HepG2 (cell line): ENCODE measurements at regions not wholly inside any gene's neighbourhood (a gene's known extent, or its start where the extent isn't known, plus 50 kb on each side); places are given as distances from the start of the nearest gene placed in this dataset.

Experiments
- ATAC-seq: fragments of 200-7000 bp; cut with Tn5 transposase; 3 replicates; pipeline ENCODE4 v1.9.1; 2020; ENCODE audit warnings: mild to moderate bottlenecking, moderate library complexity
- BruUV-seq: library from RNA; stranded (reverse); fragments of 400-500 nt; replicated peaks from 2 replicates; lab custom pipeline; 2021; lab: Mats Ljungman, UMichigan
- CTCF ChIA-PET: fragments of 300-600 bp; formaldehyde crosslinking; extraction: SDS; loops from one replicate; lab custom pipeline; 2021; ENCODE audit warnings: low total read pairs, inconsistent platforms, low intra/inter-chr PET ratio; lab: Yijun Ruan, JAX
- POLR2A ChIA-PET: fragments of 350-600 bp; sonication (Branson Sonifier 250); formaldehyde crosslinking; loops from one replicate; lab custom pipeline; 2020; ENCODE audit warnings: antibody characterized with exemption, inconsistent platforms; lab: Yijun Ruan, JAX
- DNase-seq: peaks from one replicate; pipeline ENCODE4 v3.0.0-alpha.2; 2015; ENCODE audit warnings: low spot score
- FAIRE-seq: peaks from 3 replicates; lab custom pipeline; 2011; peaks lifted over from hg19 to GRCh38; lab: Jason Lieb, UNC
- H2AFZ ChIP-seq: one replicate; pipeline ENCODE4 v1.6.1; 2011; ENCODE audit warnings: low read length, inconsistent platforms
- H3K27ac ChIP-seq: fragments of 300-600 bp; 3 replicates; pipeline ENCODE4 v1.8.0; 2011; ENCODE audit warnings: mixed run types, mild to moderate bottlenecking, mixed read lengths, low read length, inconsistent platforms; ENCODE audit not compliant: insufficient read depth; ENCODE audit errors: extremely low read length
- H3K27me3 ChIP-seq, 2 experiments: fragments of 200-600 bp in 1 of 2; 2 replicates in 1 of 2; 3 replicates in 1 of 2; pipeline versions ENCODE4 v1.6.0 to v1.8.0; 2011; ENCODE audit warnings: low read length in 2 of 2, mild to moderate bottlenecking in 2 of 2, moderate library complexity in 2 of 2, inconsistent platforms in 1 of 2; ENCODE audit not compliant: insufficient read depth in 2 of 2, control insufficient read depth in 1 of 2
- H3K36me3 ChIP-seq, 2 experiments: fragments of 200-600 bp in 1 of 2; replicated peaks in 1 of 2; 2 replicates in 1 of 2; 3 replicates in 1 of 2; pipeline versions ENCODE4 v1.5.1 to v1.8.0; 2011; ENCODE audit warnings: low read length in 2 of 2, inconsistent platforms in 1 of 2; ENCODE audit not compliant: insufficient read depth in 2 of 2, control insufficient read depth in 1 of 2
- H3K4me1 ChIP-seq: 2 replicates; pipeline ENCODE4 v1.5.1; 2012; ENCODE audit warnings: low read length, inconsistent platforms; ENCODE audit not compliant: insufficient read depth
- H3K4me2 ChIP-seq: 2 replicates; pipeline ENCODE4 v1.6.0; 2011; ENCODE audit warnings: low read depth, low read length, inconsistent platforms
- H3K4me3 ChIP-seq, 3 experiments: fragments of 200-600 bp in 1 of 3; sonication (generic), shearing (Covaris generic) in 1 of 3; replicated peaks in 1 of 3; 2 replicates each; pipeline ENCODE4 v1.5.1; 2011 to 2016; ENCODE audit warnings: low read length in 3 of 3, inconsistent platforms in 2 of 3, low read depth in 2 of 3, mild to moderate bottlenecking in 2 of 3, control low read depth in 1 of 3, mixed read lengths in 1 of 3; ENCODE audit not compliant: insufficient read depth in 1 of 3
- H3K79me2 ChIP-seq: one replicate; pipeline ENCODE4 v1.6.1; 2011; ENCODE audit warnings: low read length, inconsistent platforms; ENCODE audit not compliant: insufficient read depth
- H3K9ac ChIP-seq: 2 replicates; pipeline ENCODE4 v1.6.0; 2011; ENCODE audit warnings: mild to moderate bottlenecking, low read depth, low read length, inconsistent platforms; ENCODE audit not compliant: insufficient read depth
- H3K9me3 ChIP-seq: 2 replicates; pipeline ENCODE4 v1.5.1; 2012; ENCODE audit warnings: mild to moderate bottlenecking, low read length
- H4K20me1 ChIP-seq: 2 replicates; pipeline ENCODE4 v1.6.0; 2011; ENCODE audit warnings: inconsistent platforms, mild to moderate bottlenecking, low read length, moderate library complexity; ENCODE audit not compliant: insufficient read depth
- FOXP1 ChIP-seq, 2 experiments: fragments of 450-650 bp in 1 of 2; IDR thresholded peaks; 2 replicates each; pipeline ENCODE4 v1.6.1; 2017 to 2018; ENCODE audit warnings: antibody characterized with exemption in 1 of 2
- MAFF ChIP-seq: IDR thresholded peaks from 2 replicates; pipeline ENCODE4 v1.6.1; 2011; ENCODE audit warnings: low read depth, low read length, improper control_type of control experiment
- MAFK ChIP-seq, 2 experiments: IDR thresholded peaks in 1 of 2; conservative IDR thresholded peaks in 1 of 2; 2 replicates each; pipeline ENCODE4 v1.6.1; 2011; ENCODE audit warnings: improper control_type of control experiment in 2 of 2, low read length in 2 of 2
- MED1 ChIP-seq: sonication (generic); formaldehyde crosslinking; IDR thresholded peaks from 2 replicates; pipeline ENCODE4 v1.4.0; 2020; ENCODE audit warnings: missing genetic modification reagents
- MXI1 ChIP-seq: IDR thresholded peaks from 3 replicates; pipeline ENCODE4 v1.6.1; 2012; ENCODE audit warnings: low read depth, low read length, inconsistent platforms, borderline replicate concordance
- NBN ChIP-seq: fragments of 450-650 bp; conservative IDR thresholded peaks from 2 replicates; pipeline ENCODE4 v1.6.1; 2017
- ZNF788 ChIP-seq: sonication (generic); formaldehyde crosslinking; IDR thresholded peaks from 2 replicates; pipeline ENCODE4 v1.5.0; 2020; ENCODE audit warnings: mild to moderate bottlenecking, missing genetic modification reagents, borderline replicate concordance
- WGBS: methylation state at CpG from one replicate; pipeline ENCODE4 v1.1.6; 2017; ENCODE audit warnings: low lambda C conversion rate; 5-methylcytosine and 5-hydroxymethylcytosine counted together
- in situ Hi-C: cut with HindIII; loops from 2 replicates; pipeline ENCODE4 v1.10.0; 2017; ENCODE audit warnings: low pct_unique_long_range_greater_than_20kb; ENCODE audit not compliant: extremely low pct_ligation_motif_present
- intact Hi-C: fragments of 100-400 bp; cut with micrococcal nuclease; formaldehyde crosslinking; loops from one replicate; pipeline ENCODE4 v1.10.0; 2022; ENCODE audit not compliant: unreplicated experiment
- TF ChIP-seq, protein P1 (sequence below): sonication (generic); formaldehyde crosslinking; IDR thresholded peaks from 2 replicates; pipeline ENCODE4 v1.4.0; 2020; ENCODE audit warnings: missing genetic modification reagents, mild to moderate bottlenecking, borderline replicate concordance
- TF ChIP-seq, protein P2 (sequence below): sonication (generic); formaldehyde crosslinking; IDR thresholded peaks from 2 replicates; pipeline ENCODE4 v1.5.0; 2020; ENCODE audit warnings: missing genetic modification reagents
- TF ChIP-seq, protein P3 (sequence below): sonication (generic); formaldehyde crosslinking; IDR thresholded peaks from 2 replicates; pipeline ENCODE4 v1.5.1; 2020; ENCODE audit warnings: missing genetic modification reagents, mild to moderate bottlenecking, borderline replicate concordance
- TF ChIP-seq, protein P4 (sequence below): sonication (generic); formaldehyde crosslinking; IDR thresholded peaks from 2 replicates; pipeline ENCODE4 v1.5.1; 2020; ENCODE audit warnings: mild to moderate bottlenecking, missing genetic modification reagents, borderline replicate concordance

- FAIRE-seq = no peak
- ChIA-PET POLR2A (no interaction called here), CTCF (no interaction called here)
- no peak for ATAC-seq
- TF ChIP-seq, protein P1, sequence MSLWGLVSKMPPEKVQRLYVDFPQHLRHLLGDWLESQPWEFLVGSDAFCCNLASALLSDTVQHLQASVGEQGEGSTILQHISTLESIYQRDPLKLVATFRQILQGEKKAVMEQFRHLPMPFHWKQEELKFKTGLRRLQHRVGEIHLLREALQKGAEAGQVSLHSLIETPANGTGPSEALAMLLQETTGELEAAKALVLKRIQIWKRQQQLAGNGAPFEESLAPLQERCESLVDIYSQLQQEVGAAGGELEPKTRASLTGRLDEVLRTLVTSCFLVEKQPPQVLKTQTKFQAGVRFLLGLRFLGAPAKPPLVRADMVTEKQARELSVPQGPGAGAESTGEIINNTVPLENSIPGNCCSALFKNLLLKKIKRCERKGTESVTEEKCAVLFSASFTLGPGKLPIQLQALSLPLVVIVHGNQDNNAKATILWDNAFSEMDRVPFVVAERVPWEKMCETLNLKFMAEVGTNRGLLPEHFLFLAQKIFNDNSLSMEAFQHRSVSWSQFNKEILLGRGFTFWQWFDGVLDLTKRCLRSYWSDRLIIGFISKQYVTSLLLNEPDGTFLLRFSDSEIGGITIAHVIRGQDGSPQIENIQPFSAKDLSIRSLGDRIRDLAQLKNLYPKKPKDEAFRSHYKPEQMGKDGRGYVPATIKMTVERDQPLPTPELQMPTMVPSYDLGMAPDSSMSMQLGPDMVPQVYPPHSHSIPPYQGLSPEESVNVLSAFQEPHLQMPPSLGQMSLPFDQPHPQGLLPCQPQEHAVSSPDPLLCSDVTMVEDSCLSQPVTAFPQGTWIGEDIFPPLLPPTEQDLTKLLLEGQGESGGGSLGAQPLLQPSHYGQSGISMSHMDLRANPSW = no peak
- no peak for TF ChIP-seq MXI1
- intact Hi-C loops (no loop called here), in situ Hi-C loops (no loop called here)
- WGBS = 9% methylated on average over 3 of the region's 3 CpGs
- DNase-seq = no peak
- Histone ChIP-seq H3K9me3 (peaks cover 88% of the 10 kb centered on the region), H3K9ac (no peak overlapping the region), H3K4me3 (no peak overlapping the region), H3K27ac (no peak overlapping the region), H2AFZ (no peak overlapping the region), H3K36me3 (no peaks in the 10 kb centered on the region), H3K4me1 (no peaks in the 10 kb centered on the region), H3K4me2 (no peak overlapping the region), H4K20me1 (no peaks in the 10 kb centered on the region), H3K27me3 (no peaks in the 10 kb centered on the region), H3K79me2 (no peaks in the 10 kb centered on the region)
- BruUV-seq = no TSS peak
Measured at GRCh38 chr16:64648282-64648681, 473.6 kb downstream of the CDH11 start.

DNA sequence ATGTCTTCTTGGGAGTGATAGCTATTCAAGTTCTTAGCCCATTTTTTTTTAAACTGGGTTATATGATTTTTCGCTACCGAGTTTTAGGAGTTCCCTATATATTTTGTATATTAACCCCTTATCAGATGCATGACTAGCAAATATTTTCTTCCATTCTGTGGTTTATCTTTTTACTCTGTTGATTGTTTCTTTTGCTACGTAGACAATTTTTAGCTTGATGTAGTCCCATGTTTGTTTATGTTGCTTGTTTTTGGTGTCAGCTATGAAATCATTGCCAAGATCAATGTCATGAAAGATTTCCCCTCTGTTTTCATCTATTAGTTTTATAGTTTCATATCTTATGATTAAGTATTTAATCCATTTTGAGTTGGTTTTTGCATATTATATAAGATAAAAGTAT is 480.5 kb downstream of the CDH11 start:
- FAIRE-seq (no peak), ATAC-seq (no peak), DNase-seq (no peak)
- Histone ChIP-seq H3K79me2 (no peaks in the 10 kb centered on the region), H4K20me1 (no peaks in the 10 kb centered on the region), H3K9me3 (peaks cover 79% of the 10 kb centered on the region), H3K36me3 (no peaks in the 10 kb centered on the region), H3K4me3 (no peak overlapping the region), H3K9ac (no peak overlapping the region), H2AFZ (no peak overlapping the region), H3K4me2 (no peak overlapping the region), H3K27me3 (no peaks in the 10 kb centered on the region), H3K27ac (no peak overlapping the region), H3K4me1 (no peaks in the 10 kb centered on the region)
- BruUV-seq = no TSS peak
- 18% methylated on average over 3 of the region's 3 CpGs for WGBS
- ChIA-PET POLR2A (no interaction called here), CTCF (no interaction called here)
- in situ Hi-C loops = no loop called here
- intact Hi-C loops = no loop called here
- TF ChIP-seq, protein P2, sequence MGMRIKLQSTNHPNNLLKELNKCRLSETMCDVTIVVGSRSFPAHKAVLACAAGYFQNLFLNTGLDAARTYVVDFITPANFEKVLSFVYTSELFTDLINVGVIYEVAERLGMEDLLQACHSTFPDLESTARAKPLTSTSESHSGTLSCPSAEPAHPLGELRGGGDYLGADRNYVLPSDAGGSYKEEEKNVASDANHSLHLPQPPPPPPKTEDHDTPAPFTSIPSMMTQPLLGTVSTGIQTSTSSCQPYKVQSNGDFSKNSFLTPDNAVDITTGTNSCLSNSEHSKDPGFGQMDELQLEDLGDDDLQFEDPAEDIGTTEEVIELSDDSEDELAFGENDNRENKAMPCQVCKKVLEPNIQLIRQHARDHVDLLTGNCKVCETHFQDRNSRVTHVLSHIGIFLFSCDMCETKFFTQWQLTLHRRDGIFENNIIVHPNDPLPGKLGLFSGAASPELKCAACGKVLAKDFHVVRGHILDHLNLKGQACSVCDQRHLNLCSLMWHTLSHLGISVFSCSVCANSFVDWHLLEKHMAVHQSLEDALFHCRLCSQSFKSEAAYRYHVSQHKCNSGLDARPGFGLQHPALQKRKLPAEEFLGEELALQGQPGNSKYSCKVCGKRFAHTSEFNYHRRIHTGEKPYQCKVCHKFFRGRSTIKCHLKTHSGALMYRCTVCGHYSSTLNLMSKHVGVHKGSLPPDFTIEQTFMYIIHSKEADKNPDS (CRISPR knock-in tag) = no peak
- TF ChIP-seq, protein P3, sequence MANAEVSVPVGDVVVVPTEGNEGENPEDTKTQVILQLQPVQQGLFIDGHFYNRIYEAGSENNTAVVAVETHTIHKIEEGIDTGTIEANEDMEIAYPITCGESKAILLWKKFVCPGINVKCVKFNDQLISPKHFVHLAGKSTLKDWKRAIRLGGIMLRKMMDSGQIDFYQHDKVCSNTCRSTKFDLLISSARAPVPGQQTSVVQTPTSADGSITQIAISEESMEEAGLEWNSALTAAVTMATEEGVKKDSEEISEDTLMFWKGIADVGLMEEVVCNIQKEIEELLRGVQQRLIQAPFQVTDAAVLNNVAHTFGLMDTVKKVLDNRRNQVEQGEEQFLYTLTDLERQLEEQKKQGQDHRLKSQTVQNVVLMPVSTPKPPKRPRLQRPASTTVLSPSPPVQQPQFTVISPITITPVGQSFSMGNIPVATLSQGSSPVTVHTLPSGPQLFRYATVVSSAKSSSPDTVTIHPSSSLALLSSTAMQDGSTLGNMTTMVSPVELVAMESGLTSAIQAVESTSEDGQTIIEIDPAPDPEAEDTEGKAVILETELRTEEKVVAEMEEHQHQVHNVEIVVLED (CRISPR knock-in tag) = no peak
- TF ChIP-seq MED1 (no peak), NBN (no peak), MAFF (peak; percentile 52), FOXP1 (IDR thresholded peaks at IDR 0.05) (no peak), FOXP1 (CRISPR knock-in tag; IDR thresholded peaks at IDR 0.05) (no peak), ZNF788 (no peak), MAFK (conservative IDR thresholded peaks at IDR 0.05 in 1 of 2, IDR thresholded peaks at IDR 0.05 in 1 of 2; ENCODE audit: low read length in 2 of 2) (peak; percentile 49 to 73)
- TF ChIP-seq, protein P4, sequence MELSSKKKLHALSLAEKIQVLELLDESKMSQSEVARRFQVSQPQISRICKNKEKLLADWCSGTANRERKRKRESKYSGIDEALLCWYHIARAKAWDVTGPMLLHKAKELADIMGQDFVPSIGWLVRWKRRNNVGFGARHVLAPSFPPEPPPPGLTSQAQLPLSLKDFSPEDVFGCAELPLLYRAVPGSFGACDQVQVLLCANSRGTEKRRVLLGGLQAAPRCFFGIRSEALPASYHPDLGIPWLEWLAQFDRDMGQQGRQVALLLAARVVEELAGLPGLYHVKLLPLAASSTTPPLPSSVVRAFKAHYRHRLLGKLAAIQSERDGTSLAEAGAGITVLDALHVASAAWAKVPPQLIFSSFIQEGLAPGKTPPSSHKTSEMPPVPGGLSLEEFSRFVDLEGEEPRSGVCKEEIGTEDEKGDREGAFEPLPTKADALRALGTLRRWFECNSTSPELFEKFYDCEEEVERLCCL (CRISPR knock-in tag) = no peak
